Suppressor macrophage treated with lipopolysaccharide for 1 hour (primary cell): ENCODE measurements at regions not wholly inside any gene's neighbourhood (a gene's known extent, or its start where the extent isn't known, plus 50 kb on each side); places are given as distances from the start of the nearest gene placed in this dataset.

Source experiments
- DNase-seq, 3 donors: peaks; one replicate each; pipeline ENCODE4 v3.0.0-alpha.2; 2020 to 2022

DNA sequence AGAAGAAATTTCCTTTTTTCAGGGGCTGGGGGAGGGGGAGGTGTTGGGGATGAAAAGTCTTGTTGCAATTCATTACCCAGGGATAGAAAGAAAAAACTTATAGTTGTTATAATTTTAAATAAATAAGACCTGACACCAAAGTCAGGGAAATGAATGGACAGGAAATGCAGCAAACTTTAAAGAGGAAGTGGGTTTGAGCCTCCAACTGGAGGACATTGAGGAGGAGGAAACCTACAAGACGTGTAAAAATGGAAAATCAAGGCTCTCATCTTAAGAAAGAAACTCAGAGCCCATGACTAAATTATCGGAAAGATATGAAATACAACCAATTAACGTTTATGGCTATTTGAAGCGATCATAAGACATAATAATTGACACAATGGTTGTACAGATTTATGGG is 54.4 kb downstream of the NIBAN1 start:
- DNase-seq, result peak; percentile 32 to 59 (median 53)

DNA sequence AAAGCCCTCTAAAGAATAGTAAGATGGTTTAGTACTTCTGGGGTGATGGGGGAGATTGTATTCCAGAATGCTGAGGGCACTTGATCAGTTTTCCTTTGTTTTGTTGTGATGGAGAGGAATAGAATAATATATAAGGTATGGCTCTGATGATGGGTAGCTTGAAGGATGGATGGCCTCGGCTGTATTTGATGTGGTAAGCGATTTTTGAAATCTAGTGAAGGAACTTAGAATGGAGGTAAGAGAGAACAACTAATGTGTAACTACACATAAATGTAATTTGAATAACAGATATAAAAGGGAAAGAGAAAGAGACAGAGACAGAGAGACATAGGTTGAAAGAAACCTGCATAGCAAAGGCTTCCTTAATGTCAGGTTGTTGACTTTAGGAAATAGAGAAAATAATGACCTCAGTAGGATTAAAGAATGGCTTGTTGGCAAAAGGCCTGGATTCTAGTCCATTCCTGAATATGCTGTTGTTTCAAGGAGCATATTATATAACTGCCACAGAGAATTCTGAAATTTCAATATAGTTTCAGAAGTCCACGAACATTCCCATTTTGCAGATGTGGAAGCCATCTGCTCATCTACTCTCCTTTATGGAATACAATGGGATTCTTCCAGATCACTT is 58.7 kb downstream of the NIBAN1 start:
- DNase-seq, result no peak

DNA sequence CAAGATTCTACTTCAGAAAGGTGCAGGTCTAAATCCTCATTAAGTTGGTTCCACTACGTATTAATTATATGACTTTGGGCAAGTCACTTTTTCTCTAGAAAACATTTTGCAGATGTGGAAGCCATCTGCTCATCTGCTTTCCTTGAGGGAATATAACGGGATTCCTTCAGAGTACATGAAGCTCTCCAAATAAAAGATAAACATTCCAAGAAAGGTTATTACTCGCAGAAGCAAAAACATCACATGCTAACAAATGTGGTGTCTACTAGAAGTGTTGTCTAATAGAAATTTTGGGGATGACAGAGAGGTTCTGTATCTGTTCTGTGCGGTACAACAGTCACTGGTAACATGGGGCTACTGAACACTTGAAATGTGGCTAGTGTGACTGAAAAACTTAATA is 60.2 kb downstream of the NIBAN1 start:
- DNase-seq, result no peak

DNA sequence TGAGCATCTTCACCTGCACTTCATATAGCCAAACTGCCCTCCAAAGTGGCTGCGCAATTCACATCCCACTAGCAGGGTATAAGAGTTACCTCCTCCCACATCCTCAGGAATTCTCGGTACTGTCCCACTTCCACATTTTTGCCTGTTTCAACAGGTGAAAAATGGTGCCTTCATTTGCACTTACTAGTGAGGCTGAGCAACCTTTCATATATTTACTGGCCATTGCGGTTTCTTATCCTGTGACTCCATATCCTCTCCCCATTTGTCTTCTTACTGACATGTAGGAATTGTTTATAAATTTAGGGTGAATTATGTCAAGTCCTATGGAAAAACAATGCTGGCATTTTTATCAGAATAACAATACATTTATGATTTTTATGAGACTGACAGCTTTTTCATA is 61.9 kb downstream of the NIBAN1 start:
- DNase-seq, result no peak

DNA sequence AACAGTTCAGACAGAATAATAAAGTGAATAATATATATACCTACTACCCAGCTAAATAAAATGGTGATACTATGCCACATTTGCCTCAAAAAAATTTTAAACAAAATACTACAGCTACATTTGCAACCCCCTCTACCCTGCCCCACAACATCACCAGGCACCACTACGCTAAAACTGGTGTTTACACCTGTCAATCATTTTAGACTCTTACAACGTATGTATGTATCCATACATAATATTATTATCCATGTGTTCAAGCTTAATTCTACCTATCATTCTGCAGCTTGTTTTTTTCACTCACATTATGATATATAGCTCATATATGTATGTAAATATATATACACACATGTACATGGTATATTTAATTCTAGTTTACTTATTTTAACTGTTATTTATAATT is 62.5 kb downstream of the NIBAN1 start:
- no peak for DNase-seq

DNA sequence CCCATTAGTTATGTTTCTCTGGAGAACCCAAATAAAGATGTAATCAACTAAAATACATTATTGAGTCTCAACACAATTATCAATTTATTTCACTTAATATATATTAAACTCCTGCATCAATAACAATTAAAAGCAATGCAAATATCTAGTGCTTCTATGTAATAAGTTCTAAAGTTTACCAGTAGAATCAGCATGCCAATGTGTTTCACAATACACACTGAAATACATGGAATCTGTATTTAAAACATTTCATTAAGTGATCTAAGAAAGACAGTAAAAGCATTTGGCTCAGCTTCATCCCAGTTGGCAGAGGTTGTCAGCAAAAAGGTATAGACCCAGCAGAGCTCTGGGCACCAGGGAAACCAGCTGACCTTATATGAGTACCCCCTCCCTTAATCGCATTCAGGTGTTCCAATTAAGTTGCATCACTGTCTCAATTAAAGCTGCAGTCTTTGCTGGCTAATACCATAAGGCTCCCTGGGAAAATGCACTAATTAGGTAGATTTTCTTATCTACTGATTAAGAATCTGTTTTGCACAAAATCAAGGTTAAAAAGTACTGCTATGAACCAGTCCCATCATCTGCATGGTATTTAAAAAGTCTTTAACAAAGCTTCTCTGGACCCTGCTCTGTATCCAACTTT is 63.1 kb downstream of the NIBAN1 start:
- no peak for DNase-seq

DNA sequence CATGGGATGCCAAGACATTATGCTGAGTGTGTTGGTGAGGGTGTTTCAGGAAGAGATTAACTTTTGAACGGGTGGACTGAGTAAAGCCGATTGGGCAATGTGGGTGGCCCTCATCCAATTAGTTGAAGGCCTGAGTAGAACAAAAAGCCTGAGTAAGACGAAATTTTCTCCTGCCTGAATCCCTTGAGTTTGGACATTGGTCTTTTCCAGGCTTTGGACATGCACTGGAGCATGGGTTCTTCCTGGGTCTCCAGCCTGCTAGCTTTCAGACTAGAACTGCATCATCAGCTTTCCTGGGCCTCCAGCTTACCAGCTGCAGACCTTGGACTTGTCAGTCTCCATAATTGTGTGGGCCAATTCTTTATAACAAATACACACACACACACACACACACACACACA is 63.6 kb downstream of the NIBAN1 start:
- peak; percentile 16 to 47 (median 36) for DNase-seq

DNA sequence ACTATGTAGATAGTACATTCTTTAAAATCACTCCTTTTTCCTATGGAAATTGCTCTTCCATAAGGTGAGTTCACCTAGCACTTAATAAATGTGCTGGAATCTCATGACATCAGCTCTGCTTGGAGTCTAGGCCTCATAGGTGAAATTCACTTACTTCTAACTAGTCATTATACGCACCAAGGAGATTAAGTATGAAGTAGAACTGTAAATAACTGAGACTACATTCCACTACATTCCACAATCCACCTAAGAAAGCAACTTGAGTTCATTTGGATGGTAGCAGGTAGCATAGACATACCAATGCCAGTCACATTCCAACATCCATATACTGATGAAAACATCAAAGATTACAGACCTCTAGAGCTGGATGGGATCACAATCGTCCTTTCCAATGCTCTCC is 64.3 kb downstream of the NIBAN1 start:
- DNase-seq, result no peak

DNA sequence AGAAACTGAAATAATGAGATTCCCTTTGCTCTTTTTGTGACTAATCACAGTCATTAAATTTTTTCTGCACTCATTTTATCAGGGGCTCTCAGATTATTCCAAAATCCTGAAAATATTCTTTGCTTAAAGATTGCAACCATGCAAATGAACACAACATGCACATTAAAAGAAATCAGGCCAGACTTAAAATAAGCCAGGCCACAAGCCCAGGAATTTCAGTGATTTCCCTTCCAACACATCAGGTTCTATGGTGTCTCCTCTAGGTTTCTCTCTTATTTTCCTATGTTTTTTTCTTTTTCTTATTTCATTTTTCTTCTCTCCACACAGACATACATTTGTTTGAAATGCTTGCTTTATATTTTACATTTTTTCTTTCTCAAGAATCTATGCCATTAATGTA is 65.3 kb downstream of the NIBAN1 start:
- no peak for DNase-seq

DNA sequence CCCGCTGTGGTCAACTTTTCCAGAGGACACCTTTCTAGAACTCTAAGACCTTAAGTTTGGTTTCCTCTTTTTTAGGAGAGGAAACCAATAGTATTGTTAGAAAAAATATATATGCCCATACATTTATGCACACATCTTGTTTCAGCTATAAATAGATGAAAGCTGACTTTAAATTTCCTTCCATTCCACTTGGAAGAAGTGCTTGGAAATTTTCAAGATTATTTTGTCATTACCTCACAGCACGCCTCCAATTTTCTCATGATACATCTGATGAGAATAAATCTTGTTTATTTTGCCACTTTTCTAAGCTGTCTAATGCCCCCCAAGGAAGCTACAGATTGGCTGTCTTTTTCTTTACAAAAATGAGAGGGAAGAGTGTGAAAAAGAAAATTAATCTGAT is 65.8 kb downstream of the NIBAN1 start:
- no peak for DNase-seq

DNA sequence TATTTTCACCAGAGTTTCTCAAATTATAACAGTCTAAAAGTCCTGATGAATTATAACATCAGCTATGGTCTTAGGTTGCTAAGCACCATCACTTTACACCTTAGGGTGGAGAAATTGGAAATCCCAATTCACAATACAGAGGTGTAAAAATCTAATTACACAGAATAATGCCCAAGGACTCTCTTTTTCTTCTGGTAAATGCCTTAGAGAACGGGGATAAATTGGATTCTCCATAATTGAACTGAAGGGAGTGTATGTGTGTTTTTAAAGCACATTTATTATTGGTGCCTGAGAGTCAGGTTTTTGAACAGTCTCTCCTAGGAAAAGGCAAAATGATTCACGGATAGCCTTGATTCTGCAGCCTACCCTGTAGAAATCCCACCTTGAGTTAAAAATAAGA is 66.8 kb downstream of the NIBAN1 start:
- no peak for DNase-seq

DNA sequence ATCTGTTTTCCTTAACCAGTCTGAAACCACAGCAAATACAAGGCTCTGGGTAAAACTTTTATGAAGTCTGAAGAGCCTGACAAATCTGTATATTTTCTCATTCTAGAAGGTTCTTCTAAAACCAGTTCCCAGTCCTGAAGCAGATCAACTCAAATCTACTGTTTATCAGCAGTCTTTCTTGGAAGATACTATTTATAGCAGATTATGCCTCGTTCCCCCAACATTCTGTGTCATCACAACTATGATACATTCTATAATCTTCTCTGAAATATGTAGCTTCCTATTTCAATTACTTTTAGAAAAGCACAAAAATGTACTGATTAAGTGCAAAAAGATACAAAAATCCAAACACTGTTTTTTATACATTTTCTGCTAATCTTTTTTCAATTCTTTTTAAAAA is 67.5 kb downstream of the NIBAN1 start:
- peak in 2 of 3 donors; percentile 38 to 53 for DNase-seq

DNA sequence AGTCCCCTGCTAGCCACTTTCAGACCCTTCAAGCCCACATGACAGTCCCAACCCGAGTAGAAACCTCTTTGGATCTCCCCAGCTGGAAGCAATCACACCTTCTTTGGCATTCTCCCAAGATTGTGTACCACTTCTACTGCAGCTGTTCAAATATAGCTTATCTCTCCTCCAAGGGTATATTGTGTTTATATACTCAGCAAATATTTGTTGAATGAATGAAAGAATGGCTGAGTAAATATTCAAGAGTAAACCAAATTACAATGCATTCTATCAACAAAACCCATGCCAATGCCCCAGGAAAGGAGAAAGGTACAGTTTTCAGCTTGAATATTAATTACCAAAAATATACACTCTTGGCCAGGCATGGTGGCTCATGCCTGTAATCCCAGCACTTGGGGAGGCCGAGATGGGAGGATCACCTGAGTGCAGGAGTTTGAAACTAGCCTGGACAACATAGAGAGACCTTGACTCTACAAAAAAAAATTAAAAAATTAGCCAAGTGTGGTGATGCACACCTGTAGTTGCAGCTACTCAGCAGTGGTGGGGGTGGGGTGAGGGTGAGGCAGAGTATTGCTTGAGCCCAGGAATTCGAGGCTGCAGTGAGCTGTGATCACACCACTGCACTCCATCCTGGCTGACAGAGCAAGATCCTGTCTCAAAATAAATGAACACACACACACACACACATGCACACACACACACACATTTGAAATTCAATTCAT is 68.5 kb downstream of the NIBAN1 start:
- no peak for DNase-seq

DNA sequence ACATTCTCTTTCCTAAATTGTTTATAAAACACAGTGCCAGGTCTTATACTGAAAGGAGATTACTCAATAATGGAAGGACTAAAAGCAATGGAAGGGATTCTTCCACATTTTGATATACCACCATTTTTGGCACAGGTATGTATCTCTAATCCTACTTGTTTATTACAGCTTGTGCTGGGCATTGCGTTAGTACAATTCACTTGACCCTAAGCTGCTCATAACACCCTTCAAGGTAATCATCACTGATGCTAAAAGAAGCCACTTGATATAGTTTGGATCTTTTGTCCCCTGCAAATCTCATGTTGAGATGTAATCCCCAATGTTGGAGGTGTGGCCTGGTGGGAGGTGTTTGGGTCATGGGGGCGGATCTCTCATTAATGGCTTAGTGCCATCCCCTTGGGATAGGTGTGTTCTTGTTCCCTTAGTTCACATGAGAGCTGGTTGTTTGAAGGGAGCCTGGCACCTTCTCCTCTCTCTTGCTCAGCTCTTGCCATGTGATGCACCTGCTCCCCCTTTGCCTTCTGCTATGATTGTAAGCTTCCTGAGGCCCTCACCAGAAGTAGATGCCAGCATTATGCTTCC is 71.1 kb downstream of the NIBAN1 start:
- DNase-seq, result no peak

DNA sequence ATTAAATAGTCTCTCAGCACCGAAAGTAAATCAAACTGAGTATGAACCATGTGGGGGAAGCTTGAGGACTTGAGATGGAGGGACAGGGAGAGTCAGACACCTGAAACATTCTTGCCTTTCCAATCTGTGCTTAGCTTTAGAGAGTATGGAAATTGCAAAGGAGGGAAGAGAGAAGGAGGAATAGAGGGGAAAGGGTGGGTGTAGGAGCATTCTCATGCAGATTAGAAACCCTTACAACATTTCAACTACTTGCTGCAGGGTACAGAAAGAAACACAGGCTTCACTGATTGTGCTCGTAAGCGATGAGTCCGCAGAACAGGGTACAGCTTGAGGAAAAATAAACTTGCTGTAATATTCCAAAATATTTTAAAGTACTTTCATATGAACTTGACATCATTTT is 73.8 kb downstream of the NIBAN1 start:
- no peak for DNase-seq

DNA sequence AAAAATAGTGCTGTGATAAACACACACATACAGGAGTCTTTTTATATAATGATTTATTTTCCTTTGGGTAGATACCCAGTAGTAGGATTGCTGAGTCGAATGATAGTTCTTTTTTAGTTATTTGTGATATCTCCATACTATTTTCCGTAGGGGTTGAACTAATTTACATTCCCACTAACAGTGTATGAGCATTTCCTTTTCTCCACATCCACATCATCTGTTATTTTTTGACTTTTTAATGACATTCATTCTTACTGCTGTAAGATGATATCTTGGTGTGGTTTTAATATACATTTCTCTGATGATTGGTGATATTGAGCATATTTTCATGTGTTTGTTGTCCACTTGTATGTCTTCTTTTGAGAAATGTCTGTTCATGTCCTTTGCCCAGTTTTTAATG is 78.3 kb downstream of the NIBAN1 start:
- no peak for DNase-seq

DNA sequence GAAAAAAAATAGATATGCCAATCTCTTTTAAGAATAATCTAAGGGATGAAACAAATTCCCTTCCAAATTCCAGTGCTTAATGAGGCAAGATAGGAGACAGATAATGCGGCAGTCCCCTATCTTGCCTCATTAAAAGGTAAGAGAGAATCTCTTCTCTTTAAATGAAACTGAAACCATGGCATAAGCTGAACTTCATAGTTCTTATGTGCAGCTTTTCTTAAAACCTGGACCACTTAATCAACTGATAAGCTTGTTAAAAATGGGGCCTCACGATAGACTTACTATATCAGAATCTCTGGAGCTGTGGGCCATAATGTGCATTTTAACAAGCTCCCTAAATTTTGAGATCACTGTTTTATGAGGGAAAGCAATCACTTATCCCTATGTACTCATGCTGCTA is 79.2 kb downstream of the NIBAN1 start:
- no peak for DNase-seq

DNA sequence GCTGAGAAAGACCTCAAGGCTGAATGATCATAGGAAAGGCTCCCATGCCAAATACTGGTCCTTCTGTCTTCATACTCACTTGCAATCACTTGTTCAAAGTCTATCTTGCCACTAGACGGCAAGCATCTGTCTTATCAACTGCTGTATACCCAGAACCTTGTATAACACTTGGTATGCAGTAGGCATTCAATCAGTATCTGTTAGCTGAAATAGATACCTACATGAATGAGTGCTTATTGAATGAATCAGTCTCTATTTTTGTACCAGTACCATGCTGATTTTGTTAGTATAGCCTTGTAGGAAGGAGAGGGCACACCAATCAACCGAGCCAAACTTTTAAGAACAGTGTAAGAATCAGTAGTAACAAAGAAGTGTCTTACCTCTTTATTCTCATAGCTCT is 80.6 kb downstream of the NIBAN1 start:
- no peak for DNase-seq

DNA sequence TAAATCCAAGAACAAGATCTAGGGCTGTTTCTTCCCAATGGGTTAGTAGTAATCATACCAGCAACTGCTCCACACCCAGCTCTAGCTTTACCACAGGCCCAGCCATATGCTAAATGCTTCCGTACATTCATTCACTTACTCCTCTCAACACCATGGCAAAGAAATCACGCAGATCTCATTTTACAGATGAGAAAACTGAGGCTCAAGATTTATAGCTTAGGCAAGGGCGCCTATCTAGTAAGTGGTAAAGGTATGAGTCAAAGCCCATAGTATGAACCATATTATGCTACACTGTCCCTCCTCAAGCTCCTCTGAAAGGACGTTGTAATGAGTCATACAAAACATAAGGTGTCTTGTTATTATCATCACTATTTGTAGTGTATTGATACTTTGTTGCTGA is 82.2 kb downstream of the NIBAN1 start:
- DNase-seq, result no peak

DNA sequence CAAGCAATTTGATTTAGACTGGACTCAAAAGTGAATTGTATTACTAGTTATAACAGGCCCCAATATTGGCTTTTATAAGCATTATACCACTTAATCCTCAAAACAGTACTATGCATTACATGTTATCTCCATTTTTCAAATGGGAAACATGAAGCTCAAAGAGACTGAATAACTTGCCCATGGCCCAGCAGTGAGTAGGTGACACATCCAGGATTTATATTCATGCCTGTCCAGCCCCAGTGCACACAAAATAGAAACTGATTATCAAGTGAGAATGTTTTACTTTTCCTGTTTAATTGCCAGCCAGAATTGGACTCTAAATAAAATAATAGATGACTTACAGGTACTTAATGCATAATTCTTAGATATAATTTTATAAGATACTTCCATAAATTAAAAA is 82.9 kb downstream of the NIBAN1 start:
- no peak for DNase-seq

DNA sequence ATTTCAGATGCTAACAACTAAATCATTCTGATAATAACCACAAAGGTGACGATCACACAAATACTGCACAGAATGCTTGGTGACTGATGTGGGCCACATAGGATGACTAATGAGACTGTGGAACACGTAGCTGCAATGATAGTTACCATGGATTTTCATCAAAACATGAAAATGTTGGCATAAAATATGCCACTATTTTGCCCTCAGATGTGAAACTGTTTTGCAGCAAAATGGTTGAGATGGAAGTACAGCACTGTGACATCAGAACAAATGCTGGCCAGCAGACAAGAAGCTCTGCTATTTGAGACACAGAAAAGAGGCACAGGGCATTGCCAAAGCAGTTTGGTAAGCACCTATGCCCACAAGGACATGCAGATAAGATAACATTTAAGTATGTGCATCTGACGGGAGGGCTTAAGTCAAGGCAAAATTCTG is 83.8 kb downstream of the NIBAN1 start:
- no peak for DNase-seq

DNA sequence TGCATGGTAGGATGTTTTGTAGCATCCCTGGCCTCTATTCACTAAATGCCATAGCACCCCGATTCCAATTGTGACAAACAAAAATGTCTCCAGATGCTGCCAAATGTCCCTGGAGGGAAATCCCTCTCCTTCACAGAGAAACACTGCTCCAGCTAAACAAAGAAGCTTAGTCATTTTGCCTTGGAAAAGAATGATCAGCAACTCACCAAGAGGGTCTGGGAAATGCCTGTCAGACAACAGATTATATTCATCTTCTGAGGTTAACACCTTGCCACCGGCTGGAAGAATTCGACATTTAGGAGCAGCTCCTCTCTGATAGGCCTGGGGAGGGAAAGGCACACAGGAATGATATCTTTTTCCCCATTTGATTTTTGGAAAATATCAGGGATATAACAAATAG is 84.4 kb downstream of the NIBAN1 start:
- no peak for DNase-seq

DNA sequence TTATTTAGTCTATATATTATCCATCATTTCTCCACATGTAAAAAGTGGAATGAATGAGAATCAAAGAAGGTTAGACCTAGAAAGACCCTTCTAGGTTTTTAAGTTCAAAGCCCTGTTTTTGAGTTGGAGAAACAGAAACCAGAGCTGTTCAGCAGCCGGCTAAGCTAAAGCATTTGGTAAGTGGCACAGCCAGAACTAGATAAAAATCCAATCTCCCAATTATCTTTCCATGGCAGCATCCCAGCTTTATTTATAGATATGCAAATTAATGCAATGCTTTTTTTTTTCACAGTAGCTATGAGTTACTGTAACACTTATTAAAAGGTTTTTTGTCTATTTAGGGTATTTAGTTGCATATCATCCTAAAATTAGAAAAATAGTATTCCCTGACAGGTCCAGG is 85.1 kb downstream of the NIBAN1 start:
- no peak for DNase-seq

DNA sequence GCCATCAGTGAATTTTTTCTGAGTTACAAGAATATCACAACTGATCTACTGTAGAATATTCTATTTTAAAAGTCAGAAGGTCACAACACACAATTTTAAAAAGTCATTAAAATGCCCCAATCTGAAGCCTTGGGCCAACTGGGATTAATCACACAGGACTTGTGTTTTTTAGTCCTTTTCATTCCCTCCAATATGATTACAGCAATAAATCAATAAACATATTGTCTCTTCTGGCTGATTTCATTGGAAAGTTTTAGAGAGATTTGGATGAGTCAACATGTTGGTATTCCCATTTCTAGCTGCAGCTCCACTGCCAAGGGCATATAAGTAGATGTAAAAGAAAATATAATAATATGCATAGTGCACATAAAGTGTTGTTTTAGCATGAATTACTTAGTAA is 85.8 kb downstream of the NIBAN1 start:
- DNase-seq, result no peak
